Left ventricle myocardium inferior (tissue), 1 donor: ENCODE measurements at regions not wholly inside any gene's neighbourhood (a gene's known extent, or its start where the extent isn't known, plus 50 kb on each side); places are given as distances from the start of the nearest gene placed in this dataset.

Experiments used
- DNase-seq: peaks from one replicate; pipeline ENCODE4 v3.0.0-alpha.2; 2020
- H3K27ac ChIP-seq: fragments of 200-600 bp; replicated peaks from 2 replicates; pipeline ENCODE4 v1.8.0; 2021
- H3K27me3 ChIP-seq: fragments of 200-600 bp; 2 replicates; pipeline ENCODE4 v1.8.0; 2021; ENCODE audit warnings: low read depth
- H3K36me3 ChIP-seq: fragments of 200-600 bp; 2 replicates; pipeline ENCODE4 v1.8.0; 2021
- H3K4me1 ChIP-seq: fragments of 200-600 bp; 2 replicates; pipeline ENCODE4 v1.8.0; 2021
- H3K4me3 ChIP-seq: fragments of 200-600 bp; 2 replicates; pipeline ENCODE4 v1.8.0; 2021; ENCODE audit warnings: mild to moderate bottlenecking, moderate library complexity
- H3K9me3 ChIP-seq: fragments of 200-600 bp; replicated peaks from 2 replicates; pipeline ENCODE4 v1.8.0; 2021
- intact Hi-C: fragments of 100-400 bp; cut with micrococcal nuclease; formaldehyde crosslinking; loops from one replicate; pipeline ENCODE4 v1.11.0; 2022
- TF ChIP-seq, protein P1 (sequence below): fragments of 200-600 bp; IDR thresholded peaks from 2 replicates; pipeline ENCODE4 v1.8.0; 2021; ENCODE audit warnings: antibody characterized with exemption, mild to moderate bottlenecking, borderline replicate concordance
- donor health status: DM: no; HTN: yes; CAD: no; lungs with severe emphysema.

GRCh38 chr2:21757805-21758430 is 634.1 kb downstream of the TDRD15 start:
- intact Hi-C loops = no loop called here
- H3K27me3 ChIP-seq = no peaks in the 10 kb centered on the region
- H3K4me1 ChIP-seq = peaks cover 21% of the 10 kb centered on the region
- TF ChIP-seq, protein P1, sequence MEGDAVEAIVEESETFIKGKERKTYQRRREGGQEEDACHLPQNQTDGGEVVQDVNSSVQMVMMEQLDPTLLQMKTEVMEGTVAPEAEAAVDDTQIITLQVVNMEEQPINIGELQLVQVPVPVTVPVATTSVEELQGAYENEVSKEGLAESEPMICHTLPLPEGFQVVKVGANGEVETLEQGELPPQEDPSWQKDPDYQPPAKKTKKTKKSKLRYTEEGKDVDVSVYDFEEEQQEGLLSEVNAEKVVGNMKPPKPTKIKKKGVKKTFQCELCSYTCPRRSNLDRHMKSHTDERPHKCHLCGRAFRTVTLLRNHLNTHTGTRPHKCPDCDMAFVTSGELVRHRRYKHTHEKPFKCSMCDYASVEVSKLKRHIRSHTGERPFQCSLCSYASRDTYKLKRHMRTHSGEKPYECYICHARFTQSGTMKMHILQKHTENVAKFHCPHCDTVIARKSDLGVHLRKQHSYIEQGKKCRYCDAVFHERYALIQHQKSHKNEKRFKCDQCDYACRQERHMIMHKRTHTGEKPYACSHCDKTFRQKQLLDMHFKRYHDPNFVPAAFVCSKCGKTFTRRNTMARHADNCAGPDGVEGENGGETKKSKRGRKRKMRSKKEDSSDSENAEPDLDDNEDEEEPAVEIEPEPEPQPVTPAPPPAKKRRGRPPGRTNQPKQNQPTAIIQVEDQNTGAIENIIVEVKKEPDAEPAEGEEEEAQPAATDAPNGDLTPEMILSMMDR = no peak
- no peaks in the 10 kb centered on the region for H3K36me3 ChIP-seq
- no peak overlapping the region for H3K4me3 ChIP-seq
- H3K27ac ChIP-seq = peak overlapping the region; percentile 75
- DNase-seq = peak; percentile 29
- peaks cover 10% of the 10 kb centered on the region for H3K9me3 ChIP-seq

- intact Hi-C loops = no loop called here
- TF ChIP-seq, protein P1 = no peak
- Histone ChIP-seq H3K9me3 (peaks cover 17% of the 10 kb centered on the region), H3K36me3 (no peaks in the 10 kb centered on the region), H3K4me3 (no peak overlapping the region), H3K27ac (no peak overlapping the region), H3K27me3 (no peaks in the 10 kb centered on the region), H3K4me1 (peaks cover 10% of the 10 kb centered on the region)
- DNase-seq = no peak
These were observed 636.1 kb downstream of the TDRD15 start for GRCh38 chr2:21759819-21760218.

DNA sequence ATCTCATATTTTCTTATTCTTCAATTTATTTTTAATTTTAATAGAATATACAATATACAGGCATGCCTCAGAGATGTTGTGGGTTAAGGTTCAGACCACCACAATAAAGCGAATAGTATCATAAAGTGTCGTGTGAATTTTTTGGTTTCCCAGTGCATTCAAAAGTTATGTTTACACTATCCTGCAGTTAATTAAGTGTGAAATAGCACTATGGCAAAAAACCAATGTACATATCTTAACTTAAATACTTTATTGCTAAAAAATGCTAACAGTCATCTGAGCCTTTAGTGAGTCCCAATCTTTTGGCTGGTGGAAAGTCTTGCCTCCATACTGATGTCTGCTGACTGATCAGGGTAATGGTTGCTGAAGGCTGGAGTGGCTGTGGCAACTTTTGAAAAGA is 637.6 kb downstream of the TDRD15 start:
- intact Hi-C loops = no loop called here
- Histone ChIP-seq H3K27me3 (no peaks in the 10 kb centered on the region), H3K36me3 (no peaks in the 10 kb centered on the region), H3K4me3 (no peak overlapping the region), H3K4me1 (peaks cover 4% of the 10 kb centered on the region), H3K9me3 (peaks cover 24% of the 10 kb centered on the region), H3K27ac (no peak overlapping the region)
- no peak for DNase-seq
- TF ChIP-seq, protein P1 = no peak

DNA sequence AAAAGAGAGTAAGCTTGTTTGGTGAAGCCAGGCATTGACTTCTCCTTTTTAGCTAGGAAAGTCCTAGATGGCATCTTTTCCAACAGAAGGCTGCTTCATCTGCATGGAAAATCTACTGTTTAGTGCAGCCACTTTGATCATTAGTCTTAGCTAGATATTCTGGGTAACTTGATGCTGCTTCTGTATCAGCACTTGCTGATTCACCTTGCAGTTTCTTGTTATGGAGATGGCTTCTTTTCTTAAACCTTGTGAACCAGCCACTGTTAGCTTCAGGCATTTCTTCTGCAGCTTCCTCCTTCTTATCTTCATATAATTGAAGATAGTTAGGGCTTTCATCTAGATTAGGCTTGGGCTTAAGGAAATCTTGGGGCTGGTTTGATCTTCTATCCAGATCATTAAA is 639.7 kb downstream of the TDRD15 start:
- intact Hi-C loops = no loop called here
- Histone ChIP-seq H3K36me3 (no peaks in the 10 kb centered on the region), H3K4me1 (peaks cover under 1% of the 10 kb centered on the region), H3K27me3 (no peaks in the 10 kb centered on the region), H3K9me3 (peaks cover 24% of the 10 kb centered on the region), H3K27ac (no peak overlapping the region), H3K4me3 (no peak overlapping the region)
- no peak for DNase-seq
- TF ChIP-seq, protein P1 = no peak

- H3K9me3 ChIP-seq = no peaks in the 10 kb centered on the region
- no peak overlapping the region for H3K4me3 ChIP-seq
These were observed 647.0 kb downstream of the TDRD15 start for GRCh38 chr2:21770787-21771186.

More at GRCh38 chr2:21770787-21771186, 647.0 kb downstream of the TDRD15 start:
- no peak overlapping the region for H3K27ac ChIP-seq
- H3K27me3 ChIP-seq = no peaks in the 10 kb centered on the region
- intact Hi-C loops = no loop called here
- H3K4me1 ChIP-seq = peaks cover 30% of the 10 kb centered on the region
- TF ChIP-seq, protein P1 = no peak
- H3K36me3 ChIP-seq = no peaks in the 10 kb centered on the region
- no peak for DNase-seq
